ENCODE measurements at regions not wholly inside any gene's neighbourhood (a gene's known extent, or its start where the extent isn't known, plus 50 kb on each side); places are given as distances from the start of the nearest gene placed in this dataset.
A peak's percentile ranks its signal among the peaks of the same experiment; 100 is the strongest.

- Mint-ChIP-seq H3K36me3 (ENCODE audit: low read depth) (no peaks in the 10 kb centered on the region), H3K4me1 (peaks cover 16% of the 10 kb centered on the region), H3K9me3 (no peaks in the 10 kb centered on the region), H3K27ac (no peak overlapping the region), H3K27me3 (no peaks in the 10 kb centered on the region), H3K4me3 (no peak overlapping the region)
- intact Hi-C loops (cut with micrococcal nuclease): no loop called here
- ChIA-PET POLR2A (no interaction called here), CTCF (interaction anchor here (1.1 kb wide), 1 partner anchor 99 kb away, joined by 3 read pairs; no protein-coding TSS in a partner anchor)
- TF ChIP-seq CTCF (IDR thresholded peaks at IDR 0.05): no peak
- ATAC-seq (ENCODE audit: low read depth) (no peak), DNase-seq (no peak)
These were observed 74.5 kb upstream of the PICALM start for GRCh38 chr11:86143087-86144030.

GRCh38 chr11:86142170-86142569, 73.3 kb upstream of the PICALM start:
- no peaks in the 10 kb centered on the region for H3K27me3 Mint-ChIP-seq
- intact Hi-C loops (cut with micrococcal nuclease): no loop called here
- no peaks in the 10 kb centered on the region for H3K36me3 Mint-ChIP-seq (ENCODE audit: low read depth)
- DNase-seq (no peak), ATAC-seq (ENCODE audit: low read depth) (no peak)
- H3K9me3 Mint-ChIP-seq: no peaks in the 10 kb centered on the region
- POLR2A ChIA-PET: no interaction called here
- H3K4me3 Mint-ChIP-seq: no peak overlapping the region
- TF ChIP-seq CTCF (IDR thresholded peaks at IDR 0.05): no peak
- H3K4me1 Mint-ChIP-seq: peaks cover 17% of the 10 kb centered on the region
- no peak overlapping the region for H3K27ac Mint-ChIP-seq
- CTCF ChIA-PET: interaction anchor here (1.1 kb wide), 1 partner anchor 98 kb away, joined by 3 read pairs; no protein-coding TSS in a partner anchor

GRCh38 chr11:86141727-86142126, 72.8 kb upstream of the PICALM start:
- intact Hi-C loops (cut with micrococcal nuclease): no loop called here
- no peaks in the 10 kb centered on the region for H3K27me3 Mint-ChIP-seq
- ChIA-PET CTCF (no interaction called here), POLR2A (no interaction called here)
- TF ChIP-seq CTCF (IDR thresholded peaks at IDR 0.05): no peak
- no peak overlapping the region for H3K27ac Mint-ChIP-seq
- H3K4me1 Mint-ChIP-seq: peaks cover 14% of the 10 kb centered on the region
- ATAC-seq (ENCODE audit: low read depth) (no peak), DNase-seq (no peak)
- H3K4me3 Mint-ChIP-seq: no peak overlapping the region
- H3K9me3 Mint-ChIP-seq: no peaks in the 10 kb centered on the region
- no peaks in the 10 kb centered on the region for H3K36me3 Mint-ChIP-seq (ENCODE audit: low read depth)

- ChIA-PET POLR2A (no interaction called here), CTCF (no interaction called here)
- Mint-ChIP-seq H3K36me3 (ENCODE audit: low read depth) (no peaks in the 10 kb centered on the region), H3K9me3 (no peaks in the 10 kb centered on the region), H3K27me3 (no peaks in the 10 kb centered on the region), H3K4me1 (peaks cover 14% of the 10 kb centered on the region), H3K27ac (no peak overlapping the region), H3K4me3 (no peak overlapping the region)
- ATAC-seq (ENCODE audit: low read depth) (no peak), DNase-seq (no peak)
- no peak for TF ChIP-seq CTCF (IDR thresholded peaks at IDR 0.05)
- intact Hi-C loops (cut with micrococcal nuclease): no loop called here
These were observed 71.6 kb upstream of the PICALM start for GRCh38 chr11:86140334-86140990.

- Mint-ChIP-seq H3K9me3 (no peaks in the 10 kb centered on the region), H3K27me3 (no peaks in the 10 kb centered on the region), H3K4me1 (peaks cover 14% of the 10 kb centered on the region), H3K27ac (peak overlapping the region; percentile 51), H3K4me3 (peak overlapping the region; percentile 5), H3K36me3 (ENCODE audit: low read depth) (no peaks in the 10 kb centered on the region)
- DNase-seq (no peak), ATAC-seq (ENCODE audit: low read depth) (peak; percentile 49)
- intact Hi-C loops (cut with micrococcal nuclease): loop anchor here (2.0 to 5.0 kb wide), 2 partner anchors 14 to 38 kb away; no protein-coding TSS in a partner anchor
- ChIA-PET CTCF (no interaction called here), POLR2A (interaction anchor here (1.3 kb wide), 1 partner anchor 70 kb away, joined by 4 read pairs; the partner anchor contains the start of gene PICALM)
- TF ChIP-seq CTCF (IDR thresholded peaks at IDR 0.05): no peak
These were observed 70.1 kb upstream of the PICALM start for GRCh38 chr11:86138958-86139357.

Data from activated B cell treated with CpG ODN at 0.5 μM for 24 hours (primary cell).